ENCODE measurements at regions not wholly inside any gene's neighbourhood (a gene's known extent, or its start where the extent isn't known, plus 50 kb on each side); places are given as distances from the start of the nearest gene placed in this dataset.

- TF ChIP-seq CTCF (conservative IDR thresholded peaks at IDR 0.05; ENCODE audit: low read depth in 2 of 2) (no peak), EZH2 (IDR thresholded peaks at IDR 0.05; ENCODE audit: low read depth, unreplicated experiment) (no peak), JUNB (IDR thresholded peaks at IDR 0.05; ENCODE audit: unreplicated experiment) (no peak), POLR2AphosphoS5 (IDR thresholded peaks at IDR 0.05; ENCODE audit: low read depth) (no peak), REST (IDR thresholded peaks at IDR 0.05; ENCODE audit: unreplicated experiment) (no peak), EZH2phosphoT487 (IDR thresholded peaks at IDR 0.05; ENCODE audit: unreplicated experiment) (no peak), ZNF462 (CRISPR knock-in tag; IDR thresholded peaks at IDR 0.05) (no peak)
Measured at GRCh38 chr7:16212610-16213009, 208.7 kb downstream of the CRPPA start.

All from GM23338 (cell line).